ENCODE measurements at regions not wholly inside any gene's neighbourhood (a gene's known extent, or its start where the extent isn't known, plus 50 kb on each side); places are given as distances from the start of the nearest gene placed in this dataset.

- Mint-ChIP-seq H3K27ac (no peak overlapping the region), H3K4me1 (no peaks in the 10 kb centered on the region), H3K27me3 (ENCODE audit: low read depth in 2 of 2) (peaks cover 0 to 3% of the 10 kb centered on the region in 2 donors), H3K36me3 (no peaks in the 10 kb centered on the region), H3K4me3 (no peak overlapping the region), H3K9me3 (peaks cover 3% of the 10 kb centered on the region in 2 donors)
- no peak for DNase-seq
- no peaks in the 10 kb centered on the region for H3K4me1 ChIP-seq (ENCODE audit: control insufficient read depth, insufficient read depth, low read length)
- no peaks in the 10 kb centered on the region for H3K36me3 ChIP-seq (ENCODE audit: control insufficient read depth, insufficient read depth, low read length)
- H3K27ac ChIP-seq (ENCODE audit: low read length) = no peak overlapping the region
- TF ChIP-seq, protein P1, sequence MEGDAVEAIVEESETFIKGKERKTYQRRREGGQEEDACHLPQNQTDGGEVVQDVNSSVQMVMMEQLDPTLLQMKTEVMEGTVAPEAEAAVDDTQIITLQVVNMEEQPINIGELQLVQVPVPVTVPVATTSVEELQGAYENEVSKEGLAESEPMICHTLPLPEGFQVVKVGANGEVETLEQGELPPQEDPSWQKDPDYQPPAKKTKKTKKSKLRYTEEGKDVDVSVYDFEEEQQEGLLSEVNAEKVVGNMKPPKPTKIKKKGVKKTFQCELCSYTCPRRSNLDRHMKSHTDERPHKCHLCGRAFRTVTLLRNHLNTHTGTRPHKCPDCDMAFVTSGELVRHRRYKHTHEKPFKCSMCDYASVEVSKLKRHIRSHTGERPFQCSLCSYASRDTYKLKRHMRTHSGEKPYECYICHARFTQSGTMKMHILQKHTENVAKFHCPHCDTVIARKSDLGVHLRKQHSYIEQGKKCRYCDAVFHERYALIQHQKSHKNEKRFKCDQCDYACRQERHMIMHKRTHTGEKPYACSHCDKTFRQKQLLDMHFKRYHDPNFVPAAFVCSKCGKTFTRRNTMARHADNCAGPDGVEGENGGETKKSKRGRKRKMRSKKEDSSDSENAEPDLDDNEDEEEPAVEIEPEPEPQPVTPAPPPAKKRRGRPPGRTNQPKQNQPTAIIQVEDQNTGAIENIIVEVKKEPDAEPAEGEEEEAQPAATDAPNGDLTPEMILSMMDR (IDR thresholded peaks at IDR 0.05) = no peak
- WGBS (ENCODE audit: insufficient coverage) = 89% methylated on average over 9 of the region's 9 CpGs
- H3K27me3 ChIP-seq (ENCODE audit: control insufficient read depth, insufficient read depth, low read length) = no peaks in the 10 kb centered on the region
- intact Hi-C loops (cut with micrococcal nuclease) = no loop called here
- H3K4me3 ChIP-seq (ENCODE audit: low read length) = no peak overlapping the region
- no peaks in the 10 kb centered on the region for H3K9me3 ChIP-seq (ENCODE audit: control insufficient read depth, insufficient read depth, low read length)
- no peak for ATAC-seq
These were observed 186.5 kb upstream of the ONECUT1 start for GRCh38 chr15:52976516-52977075.

GRCh38 chr15:52975941-52976449, 185.9 kb upstream of the ONECUT1 start:
- TF ChIP-seq, protein P1 (IDR thresholded peaks at IDR 0.05) = no peak
- no peaks in the 10 kb centered on the region for H3K27me3 Mint-ChIP-seq (ENCODE audit: low read depth in 2 of 2)

DNA sequence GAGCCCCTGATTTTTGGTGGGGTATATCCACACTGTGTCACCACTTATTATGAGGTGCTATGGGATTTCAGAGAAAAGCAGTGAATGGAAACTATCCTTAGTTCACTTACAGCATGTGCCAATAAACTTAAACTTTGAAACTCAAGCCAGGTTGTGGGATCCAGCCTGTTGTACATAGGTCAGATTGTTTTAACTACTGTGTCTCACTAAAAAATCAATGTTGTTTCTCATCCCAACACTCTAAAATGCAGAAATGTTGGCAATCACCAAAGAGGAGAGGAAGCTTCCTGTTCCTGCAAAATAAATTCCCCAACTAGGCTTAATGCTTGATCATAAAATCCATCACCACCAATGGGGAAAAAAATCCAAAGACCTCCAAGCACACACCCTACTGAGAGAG, 173.7 kb upstream of the ONECUT1 start:
- H3K27ac ChIP-seq (ENCODE audit: low read length) = no peak overlapping the region
- no peaks in the 10 kb centered on the region for H3K27me3 Mint-ChIP-seq (ENCODE audit: low read depth in 2 of 2)
- no peaks in the 10 kb centered on the region for H3K36me3 Mint-ChIP-seq
- no peak overlapping the region for H3K27ac Mint-ChIP-seq
- DNase-seq (no peak), ATAC-seq (no peak)
- no peaks in the 10 kb centered on the region for H3K9me3 ChIP-seq (ENCODE audit: control insufficient read depth, insufficient read depth, low read length)
- peaks cover 0 to 8% of the 10 kb centered on the region in 2 donors for H3K9me3 Mint-ChIP-seq
- H3K4me3 ChIP-seq (ENCODE audit: low read length) = no peak overlapping the region
- no peak overlapping the region for H3K4me3 Mint-ChIP-seq
- no peaks in the 10 kb centered on the region for H3K27me3 ChIP-seq (ENCODE audit: control insufficient read depth, insufficient read depth, low read length)
- TF ChIP-seq, protein P1 (IDR thresholded peaks at IDR 0.05) = no peak
- no peaks in the 10 kb centered on the region for H3K36me3 ChIP-seq (ENCODE audit: control insufficient read depth, insufficient read depth, low read length)
- intact Hi-C loops (cut with micrococcal nuclease) = no loop called here
- no peaks in the 10 kb centered on the region for H3K4me1 ChIP-seq (ENCODE audit: control insufficient read depth, insufficient read depth, low read length)
- no peaks in the 10 kb centered on the region for H3K4me1 Mint-ChIP-seq

More at GRCh38 chr15:52975941-52976449, 185.9 kb upstream of the ONECUT1 start:
- intact Hi-C loops (cut with micrococcal nuclease) = no loop called here
- Histone ChIP-seq H3K27me3 (ENCODE audit: control insufficient read depth, insufficient read depth, low read length) (no peaks in the 10 kb centered on the region), H3K27ac (ENCODE audit: low read length) (no peak overlapping the region), H3K36me3 (ENCODE audit: control insufficient read depth, insufficient read depth, low read length) (no peaks in the 10 kb centered on the region), H3K9me3 (ENCODE audit: control insufficient read depth, insufficient read depth, low read length) (no peaks in the 10 kb centered on the region), H3K4me1 (ENCODE audit: control insufficient read depth, insufficient read depth, low read length) (no peaks in the 10 kb centered on the region), H3K4me3 (ENCODE audit: low read length) (no peak overlapping the region)
- no peak overlapping the region for H3K4me3 Mint-ChIP-seq
- DNase-seq = no peak
- no peak for ATAC-seq
- no peaks in the 10 kb centered on the region for H3K9me3 Mint-ChIP-seq
- H3K36me3 Mint-ChIP-seq = no peaks in the 10 kb centered on the region
- 79% methylated on average over 4 of the region's 4 CpGs for WGBS (ENCODE audit: insufficient coverage)
- H3K27ac Mint-ChIP-seq = no peak overlapping the region
- H3K4me1 Mint-ChIP-seq = no peaks in the 10 kb centered on the region

- no peak overlapping the region for H3K27ac ChIP-seq (ENCODE audit: low read length)
- 80% methylated on average over 6 of the region's 6 CpGs for WGBS (ENCODE audit: insufficient coverage)
- no peak overlapping the region for H3K27ac Mint-ChIP-seq
- H3K4me1 ChIP-seq (ENCODE audit: control insufficient read depth, insufficient read depth, low read length) = no peaks in the 10 kb centered on the region
- TF ChIP-seq, protein P1 (IDR thresholded peaks at IDR 0.05) = no peak
- intact Hi-C loops (cut with micrococcal nuclease) = no loop called here
- H3K9me3 ChIP-seq (ENCODE audit: control insufficient read depth, insufficient read depth, low read length) = no peaks in the 10 kb centered on the region
- H3K27me3 ChIP-seq (ENCODE audit: control insufficient read depth, insufficient read depth, low read length) = no peaks in the 10 kb centered on the region
- H3K27me3 Mint-ChIP-seq (ENCODE audit: low read depth in 2 of 2) = no peaks in the 10 kb centered on the region
- ATAC-seq = no peak
- no peak overlapping the region for H3K4me3 ChIP-seq (ENCODE audit: low read length)
- no peaks in the 10 kb centered on the region for H3K4me1 Mint-ChIP-seq
- H3K9me3 Mint-ChIP-seq = peaks cover 3 to 8% of the 10 kb centered on the region in 2 donors
- no peaks in the 10 kb centered on the region for H3K36me3 Mint-ChIP-seq
- no peak for DNase-seq
- no peaks in the 10 kb centered on the region for H3K36me3 ChIP-seq (ENCODE audit: control insufficient read depth, insufficient read depth, low read length)
- H3K4me3 Mint-ChIP-seq = no peak overlapping the region
These were observed 170.1 kb upstream of the ONECUT1 start for GRCh38 chr15:52960283-52960682.

All from natural killer cell (primary cell).